Astrocyte (in vitro differentiated cells and primary cell): ENCODE measurements at regions not wholly inside any gene's neighbourhood (a gene's known extent, or its start where the extent isn't known, plus 50 kb on each side); places are given as distances from the start of the nearest gene placed in this dataset.

Experiments
- DNase-seq: peaks from one replicate; pipeline ENCODE4 v3.0.0-alpha.2; 2010; ENCODE audit warnings: low read depth
- FAIRE-seq: peaks from 2 replicates; lab custom pipeline; 2011; peaks lifted over from hg19 to GRCh38; lab: Jason Lieb, UNC
- H2AFZ ChIP-seq: 2 replicates; pipeline ENCODE4 v1.6.0; 2012; ENCODE audit warnings: low read depth, low read length, inconsistent platforms
- H3K27ac ChIP-seq: 2 replicates; pipeline ENCODE4 v1.5.1; 2011; ENCODE audit warnings: low read depth, low read length, inconsistent platforms
- H3K27me3 ChIP-seq: 2 replicates; pipeline ENCODE4 v1.6.0; 2011; ENCODE audit warnings: low read length, inconsistent platforms; ENCODE audit not compliant: insufficient read depth
- H3K36me3 ChIP-seq: 2 replicates; pipeline ENCODE4 v1.5.1; 2011; ENCODE audit warnings: low read length, inconsistent platforms; ENCODE audit not compliant: insufficient read depth
- H3K4me1 ChIP-seq: 2 replicates; pipeline ENCODE4 v1.5.1; 2011; ENCODE audit warnings: low read length, inconsistent platforms; ENCODE audit not compliant: insufficient read depth
- H3K4me2 ChIP-seq: 2 replicates; pipeline ENCODE4 v1.6.0; 2012; ENCODE audit warnings: low read length, inconsistent platforms
- H3K4me3 ChIP-seq: 2 replicates; pipeline ENCODE4 v1.5.1; 2011; ENCODE audit warnings: low read depth, mild to moderate bottlenecking, low read length, inconsistent platforms; ENCODE audit not compliant: insufficient read depth
- H3K79me2 ChIP-seq: 2 replicates; pipeline ENCODE4 v1.6.0; 2012; ENCODE audit warnings: mild to moderate bottlenecking, low read length, inconsistent platforms; ENCODE audit not compliant: insufficient read depth
- H3K9ac ChIP-seq: 2 replicates; pipeline ENCODE4 v1.6.0; 2012; ENCODE audit warnings: mild to moderate bottlenecking, low read length, inconsistent platforms
- H3K9me3 ChIP-seq: 2 replicates; pipeline ENCODE4 v1.5.1; 2012; ENCODE audit warnings: low read depth, mild to moderate bottlenecking, low read length, inconsistent platforms; ENCODE audit not compliant: insufficient read depth
- H4K20me1 ChIP-seq: 2 replicates; pipeline ENCODE4 v1.6.0; 2012; ENCODE audit warnings: low read length, inconsistent platforms; ENCODE audit not compliant: insufficient read depth
- H3K27ac Mint-ChIP-seq: one replicate; pipeline ENCODE4 v1.8.0; 2021; ENCODE audit warnings: mild to moderate bottlenecking, mixed read lengths; ENCODE audit not compliant: unreplicated experiment
- H3K27me3 Mint-ChIP-seq: one replicate; pipeline ENCODE4 v1.8.0; 2021; ENCODE audit warnings: low read depth, mixed read lengths; ENCODE audit not compliant: unreplicated experiment
- H3K36me3 Mint-ChIP-seq: one replicate; pipeline ENCODE4 v1.8.0; 2021; ENCODE audit warnings: low read depth, mixed read lengths; ENCODE audit not compliant: unreplicated experiment
- H3K4me1 Mint-ChIP-seq: one replicate; pipeline ENCODE4 v1.8.0; 2021; ENCODE audit warnings: low read depth, mixed read lengths; ENCODE audit not compliant: unreplicated experiment
- H3K4me3 Mint-ChIP-seq: one replicate; pipeline ENCODE4 v1.8.0; 2021; ENCODE audit warnings: mild to moderate bottlenecking, moderate library complexity, mixed read lengths; ENCODE audit not compliant: unreplicated experiment
- H3K9me3 Mint-ChIP-seq: one replicate; pipeline ENCODE4 v1.8.0; 2021; ENCODE audit warnings: mild to moderate bottlenecking, mixed read lengths; ENCODE audit not compliant: unreplicated experiment
- EZH2 ChIP-seq: IDR thresholded peaks from 2 replicates; pipeline ENCODE4 v1.6.1; 2012; ENCODE audit warnings: mild to moderate bottlenecking, low read length, inconsistent platforms; ENCODE audit not compliant: insufficient read depth
- TF ChIP-seq, protein P1 (sequence below): IDR thresholded peaks from 2 replicates; pipeline ENCODE4 v1.5.1; 2011; ENCODE audit warnings: low read depth, mild to moderate bottlenecking, inconsistent platforms, low read length, moderate library complexity; ENCODE audit not compliant: insufficient read depth

GRCh38 chr20:24771542-24772061 is 177.5 kb upstream of the CST7 start:
- H3K9ac ChIP-seq, result no peak overlapping the region
- H3K27ac ChIP-seq, result no peak overlapping the region
- no peak overlapping the region for H3K4me2 ChIP-seq
- H3K27me3 ChIP-seq, result no peaks in the 10 kb centered on the region
- H4K20me1 ChIP-seq, result no peaks in the 10 kb centered on the region
- H3K4me3 Mint-ChIP-seq, result no peak overlapping the region
- H3K9me3 ChIP-seq, result no peaks in the 10 kb centered on the region
- peaks cover 40% of the 10 kb centered on the region for H3K4me1 ChIP-seq
- no peak for DNase-seq
- H3K27ac Mint-ChIP-seq, result peak overlapping the region; percentile 64
- H3K36me3 ChIP-seq, result no peaks in the 10 kb centered on the region
- no peaks in the 10 kb centered on the region for H3K36me3 Mint-ChIP-seq
- no peak overlapping the region for H3K4me3 ChIP-seq
- no peaks in the 10 kb centered on the region for H3K79me2 ChIP-seq
- peaks cover 53% of the 10 kb centered on the region for H3K4me1 Mint-ChIP-seq
- TF ChIP-seq, protein P1, sequence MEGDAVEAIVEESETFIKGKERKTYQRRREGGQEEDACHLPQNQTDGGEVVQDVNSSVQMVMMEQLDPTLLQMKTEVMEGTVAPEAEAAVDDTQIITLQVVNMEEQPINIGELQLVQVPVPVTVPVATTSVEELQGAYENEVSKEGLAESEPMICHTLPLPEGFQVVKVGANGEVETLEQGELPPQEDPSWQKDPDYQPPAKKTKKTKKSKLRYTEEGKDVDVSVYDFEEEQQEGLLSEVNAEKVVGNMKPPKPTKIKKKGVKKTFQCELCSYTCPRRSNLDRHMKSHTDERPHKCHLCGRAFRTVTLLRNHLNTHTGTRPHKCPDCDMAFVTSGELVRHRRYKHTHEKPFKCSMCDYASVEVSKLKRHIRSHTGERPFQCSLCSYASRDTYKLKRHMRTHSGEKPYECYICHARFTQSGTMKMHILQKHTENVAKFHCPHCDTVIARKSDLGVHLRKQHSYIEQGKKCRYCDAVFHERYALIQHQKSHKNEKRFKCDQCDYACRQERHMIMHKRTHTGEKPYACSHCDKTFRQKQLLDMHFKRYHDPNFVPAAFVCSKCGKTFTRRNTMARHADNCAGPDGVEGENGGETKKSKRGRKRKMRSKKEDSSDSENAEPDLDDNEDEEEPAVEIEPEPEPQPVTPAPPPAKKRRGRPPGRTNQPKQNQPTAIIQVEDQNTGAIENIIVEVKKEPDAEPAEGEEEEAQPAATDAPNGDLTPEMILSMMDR, result no peak
- TF ChIP-seq EZH2, result no peak
- H3K9me3 Mint-ChIP-seq, result peaks cover 2% of the 10 kb centered on the region
- no peaks in the 10 kb centered on the region for H3K27me3 Mint-ChIP-seq
- FAIRE-seq, result no peak
- no peak overlapping the region for H2AFZ ChIP-seq

DNA sequence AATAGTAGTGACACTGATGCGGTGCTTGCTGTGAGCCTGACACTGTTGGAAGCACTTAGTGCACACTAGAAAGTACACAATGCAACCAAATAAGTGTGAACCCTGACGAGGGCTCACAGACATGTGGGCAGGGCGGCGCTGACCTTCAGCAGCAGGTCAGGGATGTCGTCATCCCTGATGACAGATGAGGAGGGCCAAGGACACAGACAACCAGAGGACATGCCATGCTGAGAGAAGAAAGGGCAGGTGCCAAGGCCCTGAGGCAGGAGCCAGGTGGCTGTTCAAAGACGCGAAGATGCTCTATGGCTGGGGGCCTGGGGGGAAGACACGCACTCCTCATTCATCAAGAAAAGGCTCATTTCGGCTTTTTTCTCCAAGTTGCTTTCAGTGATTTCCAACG is 176.4 kb upstream of the CST7 start:
- H2AFZ ChIP-seq, result no peak overlapping the region
- Mint-ChIP-seq H3K27me3 (peaks cover 4% of the 10 kb centered on the region), H3K4me3 (no peak overlapping the region), H3K4me1 (peaks cover 58% of the 10 kb centered on the region), H3K9me3 (peaks cover 2% of the 10 kb centered on the region), H3K36me3 (peaks cover under 1% of the 10 kb centered on the region), H3K27ac (peak overlapping the region; percentile 91)
- no peaks in the 10 kb centered on the region for H3K36me3 ChIP-seq
- peak overlapping the region; percentile 78 for H3K4me2 ChIP-seq
- peak overlapping the region; percentile 89 for H3K27ac ChIP-seq
- TF ChIP-seq, protein P1, result no peak
- no peak for TF ChIP-seq EZH2
- DNase-seq (no peak), FAIRE-seq (no peak)
- no peak overlapping the region for H3K4me3 ChIP-seq
- H3K4me1 ChIP-seq, result peaks cover 40% of the 10 kb centered on the region
- H3K9me3 ChIP-seq, result no peaks in the 10 kb centered on the region
- peak overlapping the region; percentile 61 for H3K9ac ChIP-seq
- H3K27me3 ChIP-seq, result no peaks in the 10 kb centered on the region
- H4K20me1 ChIP-seq, result no peaks in the 10 kb centered on the region
- H3K79me2 ChIP-seq, result no peaks in the 10 kb centered on the region

GRCh38 chr20:24773168-24773567 is 175.9 kb upstream of the CST7 start:
- H3K27ac Mint-ChIP-seq, result peak overlapping the region; percentile 91
- H3K36me3 ChIP-seq, result no peaks in the 10 kb centered on the region
- H3K4me3 ChIP-seq, result no peak overlapping the region
- TF ChIP-seq, protein P1, result no peak
- TF ChIP-seq EZH2, result no peak
- peaks cover 2% of the 10 kb centered on the region for H3K9me3 Mint-ChIP-seq
- H3K27me3 Mint-ChIP-seq, result peaks cover 7% of the 10 kb centered on the region
- H3K27me3 ChIP-seq, result no peaks in the 10 kb centered on the region
- H3K36me3 Mint-ChIP-seq, result peaks cover 2% of the 10 kb centered on the region
- peaks cover 56% of the 10 kb centered on the region for H3K4me1 Mint-ChIP-seq
- peak overlapping the region; percentile 61 for H3K9ac ChIP-seq
- peaks cover 37% of the 10 kb centered on the region for H3K4me1 ChIP-seq
- no peak for FAIRE-seq
- no peak overlapping the region for H2AFZ ChIP-seq
- H3K4me2 ChIP-seq, result peak overlapping the region; percentile 78
- H3K79me2 ChIP-seq, result no peaks in the 10 kb centered on the region
- H4K20me1 ChIP-seq, result no peaks in the 10 kb centered on the region
- H3K4me3 Mint-ChIP-seq, result peak overlapping the region; percentile 40
- H3K27ac ChIP-seq, result peak overlapping the region; percentile 89
- DNase-seq, result peak; percentile 61
- H3K9me3 ChIP-seq, result no peaks in the 10 kb centered on the region
